ENCODE measurements at regions not wholly inside any gene's neighbourhood (a gene's known extent, or its start where the extent isn't known, plus 50 kb on each side); places are given as distances from the start of the nearest gene placed in this dataset.

- no peak for TF ChIP-seq EZH2 (IDR thresholded peaks at IDR 0.05; ENCODE audit: insufficient read depth, poor library complexity, severe bottlenecking)
- TF ChIP-seq EZH2phosphoT487 (IDR thresholded peaks at IDR 0.05; ENCODE audit: insufficient read depth, low read depth) = no peak
These were observed 460.6 kb upstream of the NR2F2 start for GRCh38 chr15:95869920-95870319.

Measured in GM23248 (cell line).